HL-60 (cell line): ENCODE measurements at regions not wholly inside any gene's neighbourhood (a gene's known extent, or its start where the extent isn't known, plus 50 kb on each side); places are given as distances from the start of the nearest gene placed in this dataset.
"Not testable (repeated sequence)": the region's sequence is repeated elsewhere in the genome, so short reads cannot be mapped to it uniquely, and the experiment has no call there.

Experiments
- CTCF ChIP-seq: IDR thresholded peaks from one replicate; pipeline ENCODE4 v1.5.1; 2011; ENCODE audit warnings: low read length, control low read depth, inconsistent platforms; ENCODE audit not compliant: insufficient read depth
- GABPA ChIP-seq: IDR thresholded peaks from 2 replicates; pipeline ENCODE4 v1.6.1; 2012; ENCODE audit warnings: low read depth
- POLR2AphosphoS5 ChIP-seq: IDR thresholded peaks from 2 replicates; pipeline ENCODE4 v1.6.1; 2012; ENCODE audit warnings: low read depth
- REST ChIP-seq: IDR thresholded peaks from 2 replicates; pipeline ENCODE4 v1.6.1; 2012; ENCODE audit warnings: low read depth; ENCODE audit not compliant: insufficient replicate concordance
- SPI1 ChIP-seq: IDR thresholded peaks from 2 replicates; pipeline ENCODE4 v1.6.1; 2012; ENCODE audit warnings: low read depth, mild to moderate bottlenecking, borderline replicate concordance

GRCh38 chrY:12448561-12448960 is 252.5 kb upstream of the USP9Y start:
- not testable (repeated sequence) for TF ChIP-seq CTCF, REST, GABPA, POLR2AphosphoS5, SPI1
